ENCODE measurements at regions not wholly inside any gene's neighbourhood (a gene's known extent, or its start where the extent isn't known, plus 50 kb on each side); places are given as distances from the start of the nearest gene placed in this dataset.

DNA sequence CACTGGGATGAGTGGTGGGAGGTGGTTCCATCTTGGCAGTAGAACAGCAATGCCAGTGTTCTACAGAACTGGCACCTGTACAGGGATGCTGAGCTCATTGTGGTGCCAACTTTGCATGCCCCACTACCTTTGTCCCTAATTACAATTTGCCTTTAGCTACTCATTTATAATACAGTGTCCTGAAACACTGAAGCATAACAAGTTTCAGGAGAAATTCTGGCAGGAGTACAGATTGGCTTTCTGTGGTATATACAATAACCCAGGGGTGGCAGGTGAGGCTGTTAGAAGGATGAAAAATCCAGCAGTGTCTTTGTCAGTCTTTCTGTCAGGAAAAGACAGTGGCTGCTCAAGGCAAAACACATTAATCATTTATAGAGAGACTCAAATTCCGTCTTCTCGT is 240.3 kb downstream of the FAM76B start:
- DNase-seq (ENCODE audit: low spot score): no peak

DNA sequence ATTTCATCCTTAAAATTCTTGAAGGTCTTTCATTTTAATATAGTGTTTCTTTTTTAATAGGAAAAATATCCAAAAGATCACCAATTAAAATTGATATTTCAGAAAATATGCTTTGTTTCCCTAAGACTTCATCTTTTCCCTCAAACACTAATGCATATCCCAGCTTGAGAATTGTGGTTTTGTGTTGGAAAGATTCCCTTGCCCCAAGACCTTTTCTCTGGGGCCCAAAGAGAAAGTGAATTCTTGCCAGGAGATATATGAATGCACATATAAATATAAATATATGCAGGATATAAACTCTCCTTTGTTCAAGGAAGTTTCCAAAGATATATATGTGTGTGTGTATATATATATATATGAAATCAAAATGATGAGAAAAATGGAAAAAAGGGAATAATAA is 241.2 kb downstream of the FAM76B start:
- no peak for DNase-seq (ENCODE audit: low spot score)

DNA sequence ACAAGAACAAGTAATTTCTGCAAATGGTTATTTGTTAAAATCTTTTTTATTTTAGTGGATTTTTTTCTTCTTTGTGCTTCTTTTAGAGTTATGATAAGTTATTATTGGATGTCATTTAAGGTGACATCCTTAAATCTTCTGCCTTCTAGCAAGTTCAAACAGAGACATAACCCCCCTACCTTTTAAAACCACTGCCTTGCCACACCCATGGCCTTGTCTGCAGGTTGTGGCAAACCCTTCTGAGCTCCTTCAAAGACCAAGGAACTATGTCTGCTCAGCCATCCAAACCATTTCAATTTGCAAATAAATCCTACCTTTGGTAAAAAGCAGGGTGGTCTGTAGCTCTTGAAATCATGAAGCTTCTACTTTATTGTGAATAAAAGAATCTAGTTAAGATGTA is 241.6 kb downstream of the FAM76B start:
- no peak for DNase-seq (ENCODE audit: low spot score)

DNA sequence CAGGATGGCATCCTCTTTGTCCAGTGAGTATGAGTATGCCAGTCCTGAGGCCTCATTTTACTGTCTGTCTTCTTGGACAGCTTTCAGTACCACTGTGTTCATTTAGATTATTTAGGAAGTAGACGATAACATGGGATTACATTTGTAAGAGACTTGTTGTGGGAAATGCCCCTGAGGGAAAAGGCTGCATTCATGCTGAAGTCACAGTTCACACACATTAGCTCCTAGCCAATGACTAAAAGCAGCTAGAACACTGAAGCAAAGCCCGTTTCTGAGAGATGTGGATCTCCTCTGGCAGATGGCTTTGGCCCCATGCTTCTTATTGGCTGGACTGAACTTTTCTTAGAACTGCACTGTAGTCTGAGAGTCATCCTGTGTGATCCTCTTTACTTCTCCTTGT is 242.4 kb downstream of the FAM76B start:
- DNase-seq (ENCODE audit: low spot score): no peak

DNA sequence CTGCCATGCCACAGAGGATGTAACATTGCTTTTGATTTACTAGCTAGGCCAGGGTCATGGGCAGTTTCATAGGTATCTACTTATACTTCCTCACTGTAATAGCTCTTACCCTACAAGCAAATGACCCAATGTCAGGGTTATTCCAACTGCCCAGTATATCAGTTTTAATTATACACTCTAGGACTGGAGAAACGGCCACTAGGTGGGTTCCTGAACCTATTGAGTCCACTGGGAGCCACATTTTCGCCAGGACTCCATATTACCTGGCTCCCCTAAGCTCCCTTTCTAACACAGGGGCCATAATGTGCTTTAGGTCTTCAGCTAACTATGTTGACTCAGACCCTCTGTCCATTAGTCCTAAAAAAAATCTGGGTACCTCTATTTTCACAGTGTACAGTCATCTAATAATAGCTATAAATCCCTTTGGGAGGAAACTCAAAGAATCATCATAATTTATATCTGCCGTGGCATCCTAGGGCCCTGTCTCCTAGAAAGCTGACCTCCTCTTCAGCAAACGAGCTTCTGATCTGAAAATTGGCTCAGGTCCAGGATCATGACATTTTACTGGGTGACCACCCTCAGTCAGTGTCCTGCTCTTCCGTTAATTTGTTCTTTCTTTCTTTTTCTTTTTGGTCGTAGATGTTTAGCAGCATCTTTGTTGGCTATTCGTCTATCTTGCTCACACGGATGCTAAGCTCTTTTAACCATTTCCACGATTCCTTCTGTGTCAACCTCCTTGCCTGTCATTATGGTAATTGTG is 244.3 kb downstream of the FAM76B start:
- DNase-seq (ENCODE audit: low spot score): no peak

DNA sequence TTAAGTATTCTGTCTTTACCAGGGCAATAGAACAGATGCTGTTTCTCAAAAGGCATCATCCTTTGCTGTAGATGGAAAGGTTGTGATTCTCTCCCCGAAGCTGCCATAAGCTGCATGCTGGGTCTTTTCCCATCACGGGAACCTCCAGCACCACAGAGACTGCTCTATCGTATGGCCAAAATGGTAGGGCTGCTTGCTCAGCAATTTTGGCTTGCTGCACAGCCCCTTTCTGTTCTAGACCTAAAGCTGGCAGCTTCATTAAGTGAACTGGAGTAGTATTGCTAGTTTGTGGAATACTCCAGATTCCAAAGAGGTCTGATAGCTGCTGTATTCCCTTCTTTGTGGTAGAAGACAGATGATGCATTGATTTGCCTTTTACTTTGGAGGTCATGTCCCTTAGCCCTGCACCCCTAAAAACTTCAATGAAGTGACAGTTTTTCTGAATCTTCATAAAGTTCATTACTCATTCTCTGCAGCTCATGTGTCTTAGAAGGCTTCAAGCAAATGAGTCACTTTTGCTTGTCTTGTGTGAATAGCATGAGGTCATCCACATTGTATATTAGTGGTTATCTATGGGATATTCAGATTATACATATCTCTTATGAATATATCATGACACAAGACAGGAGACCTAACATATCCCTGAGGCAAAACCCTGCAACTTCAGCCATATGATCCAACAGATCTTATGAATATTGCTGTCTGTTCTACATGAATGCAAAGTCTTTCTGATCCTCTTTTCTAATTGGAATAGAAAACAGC is 245.3 kb downstream of the FAM76B start:
- peak; percentile 87 for DNase-seq (ENCODE audit: low spot score)

DNA sequence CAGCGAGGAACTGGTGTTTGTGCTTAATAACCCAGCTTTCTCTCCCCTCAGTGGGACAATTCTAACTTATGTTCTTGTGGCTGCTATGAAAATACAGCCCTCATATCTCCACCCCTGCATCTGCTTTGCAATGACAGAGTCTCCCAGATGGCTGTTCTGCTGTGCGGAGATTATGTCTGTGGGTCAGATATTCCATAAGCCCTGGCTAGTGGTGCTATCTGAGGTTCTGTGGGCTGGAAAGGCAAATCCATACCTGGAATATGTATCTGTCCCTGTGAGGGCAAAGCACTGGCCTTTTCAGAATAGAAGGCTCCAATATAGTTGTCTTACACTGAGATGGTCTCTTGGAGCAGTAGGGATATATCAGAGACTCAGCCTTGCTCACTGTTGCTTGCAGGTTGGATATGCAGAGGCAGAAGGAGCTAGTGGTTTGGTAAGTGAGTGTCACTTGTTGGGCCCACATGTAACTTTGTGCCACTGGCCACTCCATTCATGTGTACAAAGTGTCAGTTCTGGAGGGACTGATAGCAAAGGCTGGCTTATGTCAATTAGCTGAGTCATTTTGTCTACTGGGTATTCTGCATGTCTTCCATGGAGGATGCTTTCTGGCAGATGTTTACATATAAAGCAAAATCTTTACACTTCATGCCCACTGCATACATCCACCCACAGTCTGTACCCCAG is 246.6 kb downstream of the FAM76B start:
- DNase-seq (ENCODE audit: low spot score): no peak

DNA sequence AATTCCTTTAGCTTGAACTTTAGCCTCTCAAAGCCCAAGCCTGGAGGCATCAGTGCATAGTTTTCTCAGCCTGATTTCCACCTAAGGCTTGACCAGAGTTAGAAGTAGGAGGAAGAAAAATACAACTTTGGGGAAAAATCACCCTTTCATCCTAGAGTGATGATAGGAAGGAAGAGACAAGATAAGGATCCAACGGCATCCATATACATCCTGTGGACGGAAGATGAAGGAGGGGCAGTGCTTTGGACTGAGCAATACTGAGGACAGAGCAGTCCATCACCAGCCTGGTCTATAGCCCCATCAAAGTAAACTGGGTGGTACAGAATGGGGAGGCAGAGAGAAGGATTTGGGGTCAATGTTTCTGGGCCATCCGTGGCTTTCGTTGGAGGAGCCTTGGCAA is 247.9 kb downstream of the FAM76B start:
- no peak for DNase-seq (ENCODE audit: low spot score)

DNA sequence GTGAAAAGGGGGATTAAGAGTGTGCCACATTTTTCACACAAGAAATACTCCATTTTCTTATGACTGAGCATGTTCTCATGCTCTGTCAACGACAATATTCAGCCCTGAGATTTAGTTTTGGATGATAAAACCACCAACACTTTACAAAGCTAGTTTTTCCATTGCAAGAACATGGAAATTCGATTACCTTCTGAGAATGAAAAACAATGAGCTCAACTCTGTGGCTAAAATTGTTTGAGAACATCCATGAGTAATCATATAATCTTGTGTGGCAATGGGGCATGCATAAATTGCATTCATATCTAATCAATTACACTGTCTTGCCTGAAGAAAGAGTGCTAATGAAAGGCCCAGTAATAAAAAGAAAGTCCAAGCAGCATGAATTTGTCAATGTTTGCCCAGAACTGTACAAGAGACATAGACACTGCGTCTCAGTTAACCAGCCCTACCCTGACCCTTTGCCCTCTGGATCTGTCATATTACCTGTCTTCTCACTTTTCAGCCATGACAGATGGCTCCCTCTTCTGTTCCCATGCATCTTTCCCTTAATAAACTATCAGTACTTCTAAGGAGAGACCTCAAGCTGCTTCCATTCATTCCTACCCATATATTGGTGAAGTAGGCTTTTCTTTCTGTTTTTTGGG is 253.4 kb downstream of the FAM76B start:
- no peak for DNase-seq (ENCODE audit: low spot score)

DNA sequence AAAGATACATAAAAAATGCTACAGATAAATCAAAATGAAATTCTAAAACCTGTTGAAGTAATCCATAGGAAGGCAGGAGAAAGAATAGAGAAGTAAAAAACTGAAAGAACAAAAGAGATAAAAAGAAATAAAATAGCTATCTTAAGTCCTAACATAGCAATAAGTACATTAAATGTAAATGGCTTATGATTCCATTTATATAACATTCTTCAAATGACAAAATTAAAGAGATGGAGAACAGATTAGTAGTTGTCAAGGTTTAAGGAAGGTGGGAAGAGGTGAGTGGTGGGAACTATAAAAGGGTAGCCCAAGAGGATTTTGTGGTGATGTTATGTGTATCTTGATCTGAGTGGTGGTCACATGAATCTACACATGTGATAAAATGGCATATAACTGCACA is 254.8 kb downstream of the FAM76B start:
- DNase-seq (ENCODE audit: low spot score): no peak

DNA sequence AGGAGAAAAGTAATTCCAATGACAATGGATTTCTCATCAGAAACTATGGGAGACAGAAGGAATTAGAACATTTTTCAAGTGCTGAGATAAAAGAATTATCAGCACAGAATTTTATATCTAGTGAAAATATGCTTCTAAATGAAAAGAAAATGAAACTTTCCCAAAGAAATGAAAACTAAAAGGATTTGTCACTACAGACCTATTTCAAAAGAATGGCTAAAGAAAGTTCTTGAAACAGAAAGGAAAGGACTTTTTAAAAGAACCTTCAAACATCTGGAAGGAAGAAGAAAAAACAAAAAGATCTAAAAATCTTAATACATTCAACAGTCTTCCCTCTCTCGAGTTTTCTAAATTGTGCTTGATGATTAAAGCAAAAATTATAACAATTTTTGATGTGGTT is 255.4 kb downstream of the FAM76B start:
- no peak for DNase-seq (ENCODE audit: low spot score)

DNA sequence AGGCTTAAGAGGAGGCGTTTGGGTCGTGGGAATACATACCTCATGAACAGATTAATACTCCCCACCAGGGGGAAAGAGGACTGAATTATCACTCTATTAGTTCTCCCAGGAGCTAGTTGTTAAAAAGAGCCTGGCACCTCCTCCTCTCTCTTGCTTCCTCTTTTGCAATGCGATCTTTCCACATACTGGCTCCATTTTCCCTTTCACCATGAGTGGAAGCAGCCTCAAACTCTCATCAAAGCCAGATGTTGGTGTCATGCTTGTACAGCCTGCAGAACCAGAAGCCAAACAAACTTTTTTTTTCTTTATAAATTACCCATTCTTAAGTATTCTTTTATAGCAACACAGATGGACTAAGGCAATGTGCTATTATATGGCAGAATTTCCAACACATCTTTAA is 258.5 kb downstream of the FAM76B start:
- no peak for DNase-seq (ENCODE audit: low spot score)

DNA sequence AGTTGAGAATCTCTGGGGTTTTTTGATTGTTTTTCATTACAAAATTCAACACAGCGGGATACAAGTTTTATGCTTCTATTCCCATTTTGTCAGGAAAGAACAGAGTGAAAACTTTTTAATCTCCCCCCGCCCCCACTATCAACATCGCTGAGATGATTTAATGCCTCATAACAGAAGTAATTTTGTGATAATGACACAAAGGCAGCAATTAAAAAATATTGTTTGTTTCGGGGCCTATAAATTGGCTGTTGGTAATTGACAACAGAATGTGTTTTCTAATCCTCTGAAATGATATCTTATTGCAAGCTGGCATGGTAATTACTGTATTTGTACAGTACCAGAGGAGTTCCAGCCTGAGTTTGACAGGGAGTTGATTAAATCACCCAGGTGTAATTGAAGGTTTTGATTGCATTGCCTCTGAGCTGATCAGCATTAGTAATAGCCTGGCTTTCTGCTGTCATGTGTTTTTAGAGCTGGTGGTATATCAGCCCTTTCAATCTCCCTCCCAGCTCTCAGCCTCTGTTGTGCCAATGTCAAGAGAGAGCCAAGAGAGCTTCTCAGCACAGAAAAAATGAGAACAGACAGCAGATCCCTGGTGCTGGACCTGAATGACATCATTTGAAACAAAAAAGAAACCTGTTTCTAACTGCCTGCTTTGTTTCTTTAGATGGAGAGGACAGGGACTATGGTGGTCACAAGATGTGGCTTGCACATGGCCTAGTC is 265.1 kb downstream of the FAM76B start:
- no peak for DNase-seq (ENCODE audit: low spot score)

DNA sequence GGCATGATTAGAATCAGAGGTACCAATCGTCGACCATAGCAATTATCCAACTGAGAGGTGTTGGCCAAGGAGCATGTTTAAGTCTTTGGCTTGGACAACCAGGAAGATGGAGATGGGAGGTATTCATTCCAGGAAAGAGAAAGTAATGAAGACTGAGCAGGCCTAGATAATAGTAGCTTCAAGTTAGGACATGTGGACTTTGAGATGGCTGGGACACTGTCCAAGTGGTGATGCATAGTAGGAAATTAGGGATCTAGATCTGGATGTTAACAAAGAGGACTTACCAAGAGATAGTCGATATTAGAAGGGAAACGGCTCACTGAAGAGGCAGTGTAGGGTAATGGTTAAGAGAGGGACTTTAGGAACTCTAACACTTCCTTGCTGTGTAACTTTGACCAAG is 266.7 kb downstream of the FAM76B start:
- DNase-seq (ENCODE audit: low spot score): no peak

DNA sequence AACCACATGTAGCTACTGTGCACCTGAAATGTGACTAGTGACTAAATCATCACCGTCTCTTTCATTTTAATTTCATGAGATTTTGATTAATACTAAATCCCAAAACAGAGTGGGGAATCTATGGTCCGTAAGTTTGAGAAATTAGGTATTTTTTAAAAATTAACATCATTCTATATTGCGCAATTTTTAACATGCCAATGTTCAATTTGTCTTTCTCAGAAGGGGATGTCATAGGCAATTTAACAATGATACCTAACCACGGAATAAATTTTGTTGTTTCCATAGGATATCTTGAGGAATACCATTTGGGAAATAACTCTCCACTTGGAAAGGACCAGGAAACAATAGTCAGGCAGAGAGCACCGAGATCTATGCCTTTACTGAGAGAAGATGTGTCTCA is 267.7 kb downstream of the FAM76B start:
- DNase-seq (ENCODE audit: low spot score): no peak

DNA sequence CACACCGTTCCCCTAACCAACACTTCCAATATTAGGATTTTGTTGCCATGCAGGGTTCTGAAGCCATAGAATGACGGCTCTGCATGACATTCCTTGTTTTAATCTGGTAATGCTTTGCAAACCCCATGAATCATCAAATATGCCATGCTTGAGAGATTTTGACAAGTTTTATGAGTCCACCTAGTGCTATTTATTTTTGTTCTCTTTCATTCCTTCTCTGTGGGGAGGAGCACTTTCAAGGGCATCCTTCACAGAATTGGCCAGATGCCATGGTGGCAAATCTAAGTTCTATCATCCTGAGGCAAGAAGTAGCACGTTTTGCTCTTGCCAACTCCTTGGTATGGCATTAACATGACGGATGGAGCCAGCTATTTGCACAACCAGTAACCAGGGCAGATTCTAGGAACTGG is 268.4 kb downstream of the FAM76B start:
- no peak for DNase-seq (ENCODE audit: low spot score)

DNA sequence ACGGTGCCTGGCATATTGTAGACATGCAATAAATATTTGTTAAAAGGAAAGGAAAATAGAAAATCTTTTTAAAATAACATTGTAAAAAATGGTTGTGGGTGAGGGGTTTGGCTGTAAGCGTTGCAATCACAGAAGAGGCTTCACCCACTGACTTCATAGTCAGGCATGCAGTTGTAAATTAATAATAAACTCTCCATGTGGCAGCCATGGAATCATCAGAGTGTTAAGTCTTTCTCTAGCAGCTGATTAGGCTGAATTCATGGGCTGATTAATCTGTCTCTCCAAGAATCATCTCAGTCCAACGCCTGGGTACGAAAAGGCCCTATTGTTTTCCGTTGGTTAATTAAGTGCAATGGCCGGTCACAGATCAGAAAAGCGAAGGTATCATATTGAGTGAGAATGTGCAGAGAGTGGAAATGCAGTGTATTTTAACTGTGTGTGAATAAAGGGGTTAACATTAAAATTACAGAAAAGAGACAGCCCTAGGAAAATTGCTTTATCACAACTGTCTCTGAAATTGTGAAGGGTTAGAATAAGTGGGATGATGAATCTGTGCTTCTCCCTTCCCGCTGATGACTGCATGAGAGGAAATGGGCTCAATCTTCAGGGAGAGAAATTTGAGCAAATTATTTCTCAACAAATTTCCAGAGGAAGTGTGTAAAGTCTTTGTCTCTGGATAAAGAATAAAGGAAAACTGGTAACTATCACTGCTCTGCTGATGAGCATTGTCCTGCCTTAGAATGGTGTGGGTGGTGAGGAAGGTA is 269.0 kb downstream of the FAM76B start:
- DNase-seq (ENCODE audit: low spot score): no peak

DNA sequence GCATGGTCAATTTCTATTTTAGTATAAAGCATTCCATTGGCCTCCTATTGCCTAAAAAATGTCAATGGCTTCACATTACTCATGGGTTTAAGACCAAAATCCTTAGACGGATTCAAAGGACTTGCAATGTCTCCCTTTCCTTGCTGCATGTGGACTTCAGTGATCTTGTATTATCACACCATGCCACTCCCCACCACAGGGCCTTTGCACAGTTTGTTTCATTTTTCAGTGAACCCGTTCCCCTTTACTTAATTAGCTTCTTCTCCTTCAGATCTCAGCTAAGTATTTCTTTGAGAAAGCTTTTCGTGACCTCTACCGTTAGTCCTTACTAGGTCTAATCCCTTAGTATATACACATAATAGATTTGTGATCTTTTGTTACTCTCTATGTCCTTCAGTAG is 269.7 kb downstream of the FAM76B start:
- no peak for DNase-seq (ENCODE audit: low spot score)

DNA sequence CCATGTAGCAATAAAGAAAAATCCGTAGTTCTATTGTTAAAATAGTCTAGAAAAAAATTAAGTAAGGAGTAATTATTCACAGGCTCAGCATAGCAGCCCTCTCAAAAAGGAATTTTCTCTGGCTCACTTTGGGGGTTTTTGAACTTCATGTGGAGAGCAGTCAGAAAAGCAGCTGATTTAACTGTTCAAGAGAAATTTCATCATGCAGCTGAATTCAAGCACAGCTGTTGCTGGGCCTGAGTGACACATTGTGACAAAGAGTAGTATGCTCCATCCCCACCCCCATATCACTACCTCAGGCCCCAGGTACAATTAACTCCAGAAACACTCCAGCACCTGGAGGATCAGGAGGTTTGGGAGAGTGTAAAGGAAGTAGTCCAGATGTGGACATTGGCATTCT is 272.1 kb downstream of the FAM76B start:
- no peak for DNase-seq (ENCODE audit: low spot score)

DNA sequence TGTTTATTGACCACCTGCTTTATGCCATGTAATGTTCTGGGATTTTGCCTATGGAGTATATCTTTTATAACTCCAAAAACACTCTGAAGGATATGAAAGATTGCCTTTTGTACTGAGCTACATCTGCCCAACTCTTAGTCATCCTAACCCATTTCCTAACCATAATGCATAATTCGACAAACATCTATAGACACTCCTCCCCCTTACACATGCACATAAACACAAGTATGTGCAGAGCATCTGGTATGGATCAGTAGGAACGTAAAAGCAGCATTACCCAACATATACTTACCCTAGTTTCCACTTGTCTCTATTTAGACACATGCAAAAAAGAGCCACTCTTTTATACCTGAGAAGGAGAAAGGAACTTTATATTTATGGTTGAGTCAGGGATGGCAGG is 272.8 kb downstream of the FAM76B start:
- DNase-seq (ENCODE audit: low spot score): peak; percentile 47

DNA sequence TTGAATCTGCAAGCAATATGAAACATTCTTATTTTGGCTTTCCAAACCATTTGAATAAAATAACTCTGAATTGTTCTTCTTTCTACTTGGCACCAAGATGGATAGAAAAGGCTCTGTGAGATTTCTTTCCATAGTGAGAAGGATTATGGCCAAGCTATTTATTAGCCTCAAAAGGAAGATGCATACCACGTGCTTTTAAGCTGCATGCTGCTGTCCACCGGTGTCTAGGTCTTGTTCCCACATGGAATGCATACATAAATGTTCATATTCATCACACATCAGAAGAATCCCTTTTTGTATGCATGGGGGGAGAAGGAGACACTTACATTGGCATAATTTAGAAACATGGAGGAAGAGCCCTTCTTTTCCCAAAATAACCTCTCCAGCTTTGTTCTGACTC is 273.4 kb downstream of the FAM76B start:
- DNase-seq (ENCODE audit: low spot score): no peak

Data from umbilical cord (tissue), 1 donor.